Ovary (tissue), 3 donors: ENCODE measurements at regions not wholly inside any gene's neighbourhood (a gene's known extent, or its start where the extent isn't known, plus 50 kb on each side); places are given as distances from the start of the nearest gene placed in this dataset.

Experiments used
- CTCF ChIP-seq, 3 donors: fragments of 450-650 bp in 2 of 3; fragments of 200-600 bp in 1 of 3; IDR thresholded peaks; one replicate each; pipeline versions ENCODE4 v1.5.1 to v1.8.0; 2016 to 2022; ENCODE audit warnings: antibody characterized with exemption in 3 of 3, mild to moderate bottlenecking in 1 of 3
- EP300 ChIP-seq: sonication (generic); formaldehyde crosslinking; IDR thresholded peaks from one replicate; pipeline ENCODE4 v1.6.1; 2017; ENCODE audit warnings: antibody characterized with exemption
- POLR2A ChIP-seq: fragments of 450-650 bp; IDR thresholded peaks from one replicate; pipeline ENCODE4 v1.6.1; 2017; ENCODE audit warnings: antibody characterized with exemption, mild to moderate bottlenecking, moderate library complexity
- donor health status: DM: no; HTN: no; CAD: no.

- TF ChIP-seq CTCF (IDR thresholded peaks at IDR 0.05), result no peak
- TF ChIP-seq POLR2A, result no peak
- TF ChIP-seq EP300, result no peak
These were observed 739.3 kb upstream of the GCFC2 start for GRCh38 chr2:76450024-76450475.
